Gastrocnemius medialis (tissue), 4 donors: ENCODE measurements at regions not wholly inside any gene's neighbourhood (a gene's known extent, or its start where the extent isn't known, plus 50 kb on each side); places are given as distances from the start of the nearest gene placed in this dataset.

ENCODE experiments used
- ATAC-seq, 2 donors: fragments of 150-250 bp; one replicate each; pipeline ENCODE4 v1.9.1; 2016
- DNase-seq, 2 donors: peaks; one replicate each; pipeline ENCODE4 v3.0.0-alpha.2; 2019
- H3K27ac ChIP-seq, 4 donors: fragments of 200-600 bp; sonication (generic); 1 replicate in 1 of 4; 2 replicates in 3 of 4; pipeline ENCODE4 v1.5.1; 2016 to 2018; ENCODE audit warnings: mild to moderate bottlenecking in 2 of 4, moderate library complexity in 1 of 4
- H3K27me3 ChIP-seq, 3 donors: fragments of 200-600 bp; sonication (generic) in 2 of 3; 1 replicate in 1 of 3; 2 replicates in 2 of 3; pipeline versions ENCODE4 v1.5.1 to v1.6.0; 2016 to 2019; ENCODE audit warnings: mild to moderate bottlenecking in 1 of 3, moderate library complexity in 1 of 3
- H3K36me3 ChIP-seq, 2 donors: fragments of 200-600 bp; sonication (generic) in 1 of 2; one replicate each; pipeline ENCODE4 v1.5.1; 2017 to 2018
- H3K4me1 ChIP-seq, 2 donors: fragments of 200-600 bp; sonication (generic) in 1 of 2; one replicate each; pipeline ENCODE4 v1.5.1; 2016 to 2017; ENCODE audit warnings: mild to moderate bottlenecking in 2 of 2
- H3K4me3 ChIP-seq, 4 donors: fragments of 200-600 bp; sonication (generic) in 3 of 4; 1 replicate in 1 of 4; 2 replicates in 3 of 4; pipeline ENCODE4 v1.5.1; 2016 to 2019; ENCODE audit warnings: mild to moderate bottlenecking in 2 of 4
- H3K9me3 ChIP-seq, 3 donors: fragments of 200-600 bp; sonication (generic) in 2 of 3; 1 replicate in 1 of 3; 2 replicates in 2 of 3; pipeline ENCODE4 v1.5.1; 2016 to 2019
- POLR2A ChIP-seq, 2 donors: fragments of 450-650 bp; IDR thresholded peaks; one replicate each; pipeline ENCODE4 v1.6.1; 2017; ENCODE audit warnings: antibody characterized with exemption in 2 of 2, mild to moderate bottlenecking in 2 of 2, moderate library complexity in 2 of 2
- in situ Hi-C, 4 donors: fragments of 200-750 bp; cut with MboI; loops; one replicate each; pipeline versions ENCODE4 v1.15.0 to v1.8.0; 2017; ENCODE audit warnings: low sequenced_read_pairs in 4 of 4
- intact Hi-C: fragments of 100-400 bp; cut with DNase I; formaldehyde crosslinking; loops from one replicate; pipeline ENCODE4 v1.15.1; 2023; ENCODE audit warnings: low total_unique reads
- TF ChIP-seq, protein P1 (sequence below), 5 experiments: fragments of 450-650 bp in 3 of 5; fragments of 200-600 bp in 2 of 5; sonication (generic) in 2 of 5; IDR thresholded peaks in 4 of 5; conservative IDR thresholded peaks in 1 of 5; 1 replicate in 4 of 5; 2 replicates in 1 of 5; pipeline ENCODE4 v1.5.1; 2016 to 2019; ENCODE audit warnings: antibody characterized with exemption in 5 of 5, mild to moderate bottlenecking in 3 of 5, moderate library complexity in 3 of 5

DNA sequence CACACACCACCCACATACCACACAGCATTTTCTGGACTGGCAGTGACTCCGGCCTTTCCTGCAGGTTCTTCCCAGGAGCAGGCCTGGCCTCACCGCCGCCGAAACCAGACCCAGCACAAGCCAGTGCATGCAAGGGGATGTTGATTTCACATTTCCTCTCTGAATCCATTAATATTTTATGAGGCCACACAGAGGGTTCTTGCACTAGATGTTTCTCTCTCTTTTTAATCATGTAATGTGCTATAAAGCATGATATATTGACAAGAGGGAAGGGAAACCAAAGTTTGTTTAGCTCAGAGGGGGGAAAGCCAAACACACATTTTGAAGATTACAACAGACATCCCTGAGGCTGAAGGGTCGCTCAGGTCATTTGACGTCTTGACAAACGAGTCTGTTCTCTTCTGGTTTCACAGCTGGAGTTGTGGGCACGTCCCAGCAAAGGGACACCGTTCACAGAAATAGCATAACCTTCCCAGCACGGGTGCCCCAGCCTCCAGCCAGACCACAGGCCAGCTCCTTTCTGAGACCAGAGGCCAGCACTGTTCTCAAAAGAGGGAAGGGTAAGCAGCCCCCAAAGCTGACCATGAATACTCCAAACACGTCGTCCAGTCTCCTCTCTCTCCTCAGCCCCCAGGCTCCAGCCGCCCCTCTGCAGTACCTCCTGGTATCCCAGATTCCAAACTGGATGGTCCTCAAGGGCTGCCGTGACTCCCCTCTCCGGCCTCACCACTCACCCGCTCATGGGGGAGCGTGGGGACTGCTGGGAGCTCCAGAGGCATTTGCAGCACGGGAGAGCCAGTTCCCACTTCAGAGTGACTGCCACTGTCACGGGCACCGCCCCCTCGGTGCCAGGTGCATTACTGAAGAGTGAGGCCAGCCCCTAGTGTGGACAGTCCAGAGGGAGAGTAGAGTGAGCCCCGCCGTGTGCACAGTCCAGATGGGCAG, 340.3 kb upstream of the SALL3 start:
- H3K4me3 ChIP-seq, result no peak overlapping the region
- DNase-seq, result no peak
- H3K27ac ChIP-seq, result no peak overlapping the region
- in situ Hi-C loops (no loop called here), intact Hi-C loops (no loop called here)
- H3K27me3 ChIP-seq, result peaks cover 0 to 4% (median 0%) of the 10 kb centered on the region in 3 donors
- TF ChIP-seq, protein P1, sequence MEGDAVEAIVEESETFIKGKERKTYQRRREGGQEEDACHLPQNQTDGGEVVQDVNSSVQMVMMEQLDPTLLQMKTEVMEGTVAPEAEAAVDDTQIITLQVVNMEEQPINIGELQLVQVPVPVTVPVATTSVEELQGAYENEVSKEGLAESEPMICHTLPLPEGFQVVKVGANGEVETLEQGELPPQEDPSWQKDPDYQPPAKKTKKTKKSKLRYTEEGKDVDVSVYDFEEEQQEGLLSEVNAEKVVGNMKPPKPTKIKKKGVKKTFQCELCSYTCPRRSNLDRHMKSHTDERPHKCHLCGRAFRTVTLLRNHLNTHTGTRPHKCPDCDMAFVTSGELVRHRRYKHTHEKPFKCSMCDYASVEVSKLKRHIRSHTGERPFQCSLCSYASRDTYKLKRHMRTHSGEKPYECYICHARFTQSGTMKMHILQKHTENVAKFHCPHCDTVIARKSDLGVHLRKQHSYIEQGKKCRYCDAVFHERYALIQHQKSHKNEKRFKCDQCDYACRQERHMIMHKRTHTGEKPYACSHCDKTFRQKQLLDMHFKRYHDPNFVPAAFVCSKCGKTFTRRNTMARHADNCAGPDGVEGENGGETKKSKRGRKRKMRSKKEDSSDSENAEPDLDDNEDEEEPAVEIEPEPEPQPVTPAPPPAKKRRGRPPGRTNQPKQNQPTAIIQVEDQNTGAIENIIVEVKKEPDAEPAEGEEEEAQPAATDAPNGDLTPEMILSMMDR (IDR thresholded peaks at IDR 0.05 in 4 of 5, conservative IDR thresholded peaks at IDR 0.05 in 1 of 5), result no peak
- no peak for TF ChIP-seq POLR2A (IDR thresholded peaks at IDR 0.05)
- H3K9me3 ChIP-seq, result no peaks in the 10 kb centered on the region
- H3K36me3 ChIP-seq, result no peaks in the 10 kb centered on the region
- no peak for ATAC-seq
- no peaks in the 10 kb centered on the region for H3K4me1 ChIP-seq

DNA sequence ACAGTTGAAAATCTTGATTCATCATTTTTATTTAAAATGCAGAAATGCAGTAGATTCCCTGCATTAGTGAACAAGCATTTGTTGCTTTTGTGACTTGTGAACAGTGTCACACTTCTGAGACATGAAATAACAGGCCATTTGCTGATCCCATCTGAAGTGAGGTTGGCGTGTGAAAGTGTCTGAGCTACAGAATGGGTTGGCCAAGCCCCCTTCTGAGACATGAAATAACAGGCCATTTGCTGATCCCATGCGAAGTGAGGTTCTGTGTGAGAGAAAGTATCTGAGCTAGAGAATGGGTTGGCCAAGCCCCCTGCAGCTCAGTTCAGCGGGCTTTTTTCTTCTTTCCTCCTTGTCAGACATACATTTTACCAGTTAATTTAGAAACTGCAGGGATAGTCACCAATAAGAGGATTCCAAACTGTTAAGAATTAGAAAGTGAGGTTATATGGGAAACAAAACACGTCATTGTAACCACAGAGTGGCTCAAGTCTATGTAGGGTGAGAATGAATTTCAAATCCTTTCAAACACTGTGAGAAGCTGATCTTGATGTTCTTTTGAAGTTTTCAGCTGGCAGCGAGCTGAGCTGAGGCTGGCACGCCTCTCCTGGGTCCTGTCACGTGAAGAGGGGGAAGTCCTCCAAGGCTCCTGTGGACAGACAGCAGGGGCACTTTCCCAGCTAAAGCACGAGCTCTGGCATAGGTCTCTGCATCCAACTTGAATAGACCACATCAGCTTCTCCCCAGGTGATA, 339.2 kb upstream of the SALL3 start:
- intact Hi-C loops, result no loop called here

DNA sequence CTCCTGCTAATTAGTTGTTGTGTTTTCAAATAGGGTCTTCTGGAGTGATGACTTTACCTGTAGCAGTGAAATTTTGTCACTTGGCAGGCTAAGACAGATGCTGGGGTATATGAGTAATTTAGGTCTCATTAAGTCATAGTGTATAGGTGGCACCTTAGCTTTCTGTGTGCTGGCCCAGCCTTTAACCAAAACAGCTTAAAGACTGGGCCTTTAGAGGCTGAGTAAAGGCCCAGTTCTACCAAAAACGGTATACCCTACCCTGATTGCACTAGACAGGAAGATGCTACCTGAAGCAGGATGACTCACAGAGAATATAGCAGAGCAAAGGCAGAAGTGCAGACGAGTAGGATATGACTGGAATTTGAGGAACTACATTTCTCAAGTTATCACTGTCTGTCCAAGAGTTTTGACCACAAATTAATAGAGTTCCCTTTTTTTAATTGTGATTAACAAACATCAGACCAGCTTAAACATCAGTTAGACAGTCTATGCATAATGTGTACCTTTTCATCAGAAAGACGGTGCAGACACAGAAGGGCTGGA, 337.9 kb upstream of the SALL3 start:
- Histone ChIP-seq H3K4me3 (no peak overlapping the region), H3K27me3 (peaks cover 0 to 4% (median 0%) of the 10 kb centered on the region in 3 donors), H3K4me1 (no peaks in the 10 kb centered on the region), H3K27ac (no peak overlapping the region), H3K9me3 (no peaks in the 10 kb centered on the region), H3K36me3 (no peaks in the 10 kb centered on the region)
- intact Hi-C loops, result no loop called here
- no peak for DNase-seq
- ATAC-seq, result no peak
- TF ChIP-seq POLR2A (IDR thresholded peaks at IDR 0.05), result no peak
- in situ Hi-C loops, result no loop called here

More for the DNA sequence above, 339.2 kb upstream of the SALL3 start:
- H3K27ac ChIP-seq, result no peak overlapping the region
- ATAC-seq (no peak), DNase-seq (no peak)
- H3K4me3 ChIP-seq, result no peak overlapping the region
- H3K9me3 ChIP-seq, result no peaks in the 10 kb centered on the region
- H3K36me3 ChIP-seq, result no peaks in the 10 kb centered on the region
- TF ChIP-seq POLR2A (IDR thresholded peaks at IDR 0.05), result no peak
- TF ChIP-seq, protein P1 (IDR thresholded peaks at IDR 0.05 in 4 of 5, conservative IDR thresholded peaks at IDR 0.05 in 1 of 5), result no peak
- peaks cover 0 to 4% (median 0%) of the 10 kb centered on the region in 3 donors for H3K27me3 ChIP-seq
- no peaks in the 10 kb centered on the region for H3K4me1 ChIP-seq
- in situ Hi-C loops, result no loop called here

DNA sequence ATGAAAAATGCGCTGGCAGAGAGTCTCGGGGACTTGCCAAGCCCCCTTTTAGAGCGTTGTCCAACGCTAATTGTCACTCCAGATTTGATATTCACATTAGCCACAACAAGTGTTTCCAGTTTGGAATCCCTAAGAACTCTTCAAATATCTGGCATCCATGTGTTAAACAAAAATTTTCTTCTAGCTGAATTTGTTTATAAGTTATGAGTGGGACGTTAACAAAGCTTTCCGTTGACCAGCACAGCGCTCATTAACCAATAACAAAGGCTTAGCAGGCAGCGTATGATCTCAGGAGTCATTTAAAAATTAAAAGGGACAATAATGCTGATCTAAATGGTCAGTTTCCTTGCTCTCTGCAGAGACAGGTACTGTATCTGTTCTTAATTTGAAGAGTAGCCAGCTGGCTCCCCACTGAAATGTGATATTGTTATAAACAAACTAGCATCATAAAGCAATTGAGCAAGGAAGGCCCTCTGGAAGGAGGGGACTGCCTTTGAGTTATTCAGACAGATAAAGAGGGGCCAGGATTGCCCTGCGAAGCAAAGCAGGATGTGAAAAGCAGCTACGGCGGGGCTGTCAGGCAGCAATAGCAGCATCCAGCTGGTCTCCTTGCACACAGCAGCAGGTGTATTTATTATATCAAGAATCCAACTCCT, 337.2 kb upstream of the SALL3 start:
- ATAC-seq (no peak), DNase-seq (no peak)
- no peaks in the 10 kb centered on the region for H3K4me1 ChIP-seq
- in situ Hi-C loops, result no loop called here
- H3K9me3 ChIP-seq, result no peaks in the 10 kb centered on the region
- no peak for TF ChIP-seq POLR2A (IDR thresholded peaks at IDR 0.05)
- TF ChIP-seq, protein P1 (IDR thresholded peaks at IDR 0.05 in 4 of 5, conservative IDR thresholded peaks at IDR 0.05 in 1 of 5), result no peak
- peaks cover 0 to 4% (median 0%) of the 10 kb centered on the region in 3 donors for H3K27me3 ChIP-seq
- no peak overlapping the region for H3K27ac ChIP-seq
- no peaks in the 10 kb centered on the region for H3K36me3 ChIP-seq
- intact Hi-C loops, result no loop called here
- H3K4me3 ChIP-seq, result no peak overlapping the region
